HFFc6 (cell line): ENCODE measurements at regions not wholly inside any gene's neighbourhood (a gene's known extent, or its start where the extent isn't known, plus 50 kb on each side); places are given as distances from the start of the nearest gene placed in this dataset.

ENCODE experiments used
- DNase-seq: peaks from one replicate; pipeline ENCODE4 v3.0.0-alpha.2; 2018
- H3K27ac Mint-ChIP-seq: 2 replicates; pipeline ENCODE4 v1.8.0; 2020; ENCODE audit warnings: mild to moderate bottlenecking, mixed read lengths
- H3K27me3 Mint-ChIP-seq: 2 replicates; pipeline ENCODE4 v1.8.0; 2021; ENCODE audit warnings: mild to moderate bottlenecking, moderate library complexity, mixed read lengths; ENCODE audit not compliant: insufficient read depth
- H3K36me3 Mint-ChIP-seq: 2 replicates; pipeline ENCODE4 v1.8.0; 2021; ENCODE audit warnings: low read depth, mixed read lengths
- H3K4me1 Mint-ChIP-seq: 2 replicates; pipeline ENCODE4 v1.8.0; 2020; ENCODE audit warnings: low read depth, mixed read lengths
- H3K4me3 Mint-ChIP-seq: 2 replicates; pipeline ENCODE4 v1.8.0; 2020; ENCODE audit warnings: mild to moderate bottlenecking, moderate library complexity, mixed read lengths
- H3K9me3 Mint-ChIP-seq: 2 replicates; pipeline ENCODE4 v1.8.0; 2020; ENCODE audit warnings: mild to moderate bottlenecking, mixed read lengths
- TF ChIP-seq, protein P1 (sequence below): fragments of 200-600 bp; sonication (generic); IDR thresholded peaks from 2 replicates; pipeline ENCODE4 v1.5.0; 2021; ENCODE audit warnings: antibody characterized with exemption, mild to moderate bottlenecking

DNA sequence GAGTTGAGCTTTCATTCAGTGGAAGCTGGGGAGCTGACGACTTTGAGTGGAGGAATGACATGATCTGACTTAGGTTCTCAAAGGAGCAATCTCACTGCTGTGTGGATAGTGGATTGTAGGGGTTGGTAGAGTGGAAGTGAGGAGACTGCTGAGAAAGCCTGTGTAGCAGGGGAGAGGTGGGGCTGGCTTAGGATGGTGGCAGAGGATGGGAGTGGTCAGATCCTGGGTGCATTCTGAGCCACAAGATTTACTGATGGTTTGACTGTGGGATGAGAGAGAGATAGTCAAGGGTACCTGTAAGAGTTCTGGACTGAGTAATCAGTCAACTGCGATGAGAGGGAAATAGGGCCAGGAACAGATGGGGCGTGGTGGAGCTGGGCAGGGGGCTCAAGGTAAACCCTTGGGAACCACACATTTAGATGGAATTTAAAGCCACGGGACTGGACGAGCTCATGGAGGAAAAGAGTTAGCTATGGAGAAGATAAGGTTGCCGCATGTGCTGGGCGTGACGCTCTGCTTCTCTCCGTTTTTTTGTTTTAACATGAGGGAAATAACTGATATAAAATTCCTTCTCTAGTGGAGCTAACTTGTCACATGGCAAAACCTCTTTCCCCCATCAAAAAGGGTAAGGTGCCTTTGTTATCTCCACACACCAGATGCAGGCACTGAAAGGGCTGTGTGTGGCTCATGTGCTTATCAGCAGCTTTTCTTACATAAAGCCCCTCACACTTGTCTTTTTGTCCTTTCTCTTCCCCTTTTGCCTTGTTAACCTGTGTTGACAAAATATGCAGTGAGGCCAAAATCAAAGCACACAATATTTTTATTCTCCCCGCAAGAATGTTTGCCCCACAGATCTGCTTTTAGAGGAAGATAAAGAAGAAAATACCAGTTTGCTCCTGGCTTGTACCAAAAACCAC lies 379.8 kb downstream of the TSN start:
- Mint-ChIP-seq H3K4me3 (no peak overlapping the region), H3K9me3 (peaks cover 4% of the 10 kb centered on the region; the same call in 1 of the 2 replicates), H3K4me1 (no peaks in the 10 kb centered on the region), H3K36me3 (no peaks in the 10 kb centered on the region), H3K27me3 (peaks cover 4% of the 10 kb centered on the region), H3K27ac (no peak overlapping the region)
- TF ChIP-seq, protein P1, sequence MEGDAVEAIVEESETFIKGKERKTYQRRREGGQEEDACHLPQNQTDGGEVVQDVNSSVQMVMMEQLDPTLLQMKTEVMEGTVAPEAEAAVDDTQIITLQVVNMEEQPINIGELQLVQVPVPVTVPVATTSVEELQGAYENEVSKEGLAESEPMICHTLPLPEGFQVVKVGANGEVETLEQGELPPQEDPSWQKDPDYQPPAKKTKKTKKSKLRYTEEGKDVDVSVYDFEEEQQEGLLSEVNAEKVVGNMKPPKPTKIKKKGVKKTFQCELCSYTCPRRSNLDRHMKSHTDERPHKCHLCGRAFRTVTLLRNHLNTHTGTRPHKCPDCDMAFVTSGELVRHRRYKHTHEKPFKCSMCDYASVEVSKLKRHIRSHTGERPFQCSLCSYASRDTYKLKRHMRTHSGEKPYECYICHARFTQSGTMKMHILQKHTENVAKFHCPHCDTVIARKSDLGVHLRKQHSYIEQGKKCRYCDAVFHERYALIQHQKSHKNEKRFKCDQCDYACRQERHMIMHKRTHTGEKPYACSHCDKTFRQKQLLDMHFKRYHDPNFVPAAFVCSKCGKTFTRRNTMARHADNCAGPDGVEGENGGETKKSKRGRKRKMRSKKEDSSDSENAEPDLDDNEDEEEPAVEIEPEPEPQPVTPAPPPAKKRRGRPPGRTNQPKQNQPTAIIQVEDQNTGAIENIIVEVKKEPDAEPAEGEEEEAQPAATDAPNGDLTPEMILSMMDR = no peak
- DNase-seq = no peak

DNA sequence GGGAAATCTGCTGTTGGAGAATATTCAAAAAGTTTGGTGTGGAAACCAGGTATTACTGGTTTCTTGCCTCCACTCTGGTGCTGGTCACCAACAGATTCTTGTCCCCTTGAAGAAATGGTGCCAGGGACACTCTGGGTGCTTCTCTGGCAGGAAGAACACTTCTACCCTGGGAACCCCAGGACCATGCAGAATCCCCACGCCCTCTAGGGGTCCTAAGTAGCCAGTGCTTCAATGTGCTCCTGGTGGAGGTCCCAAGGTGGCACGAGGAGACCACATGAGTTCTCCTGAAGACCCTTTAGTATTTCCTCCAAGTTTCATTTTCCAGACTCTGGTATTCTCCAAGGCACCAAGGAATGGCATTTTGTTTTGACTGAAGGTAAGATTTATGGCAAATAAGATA lies 380.6 kb downstream of the TSN start:
- Mint-ChIP-seq H3K4me1 (no peaks in the 10 kb centered on the region), H3K27ac (no peak overlapping the region), H3K27me3 (peaks cover 4% of the 10 kb centered on the region), H3K4me3 (no peak overlapping the region), H3K9me3 (no peaks in the 10 kb centered on the region; the same call in 1 of the 2 replicates), H3K36me3 (no peaks in the 10 kb centered on the region)
- TF ChIP-seq, protein P1 = peak; percentile 72
- DNase-seq = no peak

- H3K36me3 Mint-ChIP-seq = no peaks in the 10 kb centered on the region
- H3K27ac Mint-ChIP-seq = no peak overlapping the region
- no peak for DNase-seq
- H3K4me1 Mint-ChIP-seq = no peaks in the 10 kb centered on the region
- H3K27me3 Mint-ChIP-seq = peaks cover 6% of the 10 kb centered on the region
- no peaks in the 10 kb centered on the region; the same call in 1 of the 2 replicates for H3K9me3 Mint-ChIP-seq
- H3K4me3 Mint-ChIP-seq = no peak overlapping the region
- TF ChIP-seq, protein P1 = no peak
These were observed 383.1 kb downstream of the TSN start for GRCh38 chr2:122138561-122138960.

GRCh38 chr2:122139739-122140420 lies 384.4 kb downstream of the TSN start:
- Mint-ChIP-seq H3K9me3 (no peaks in the 10 kb centered on the region; the same call in 1 of the 2 replicates), H3K27me3 (peaks cover 6% of the 10 kb centered on the region), H3K4me1 (no peaks in the 10 kb centered on the region), H3K27ac (no peak overlapping the region), H3K36me3 (no peaks in the 10 kb centered on the region), H3K4me3 (no peak overlapping the region)
- no peak for DNase-seq
- TF ChIP-seq, protein P1 = no peak

- DNase-seq = no peak
- Mint-ChIP-seq H3K27ac (no peak overlapping the region), H3K27me3 (peaks cover 2% of the 10 kb centered on the region), H3K4me1 (no peaks in the 10 kb centered on the region), H3K4me3 (no peak overlapping the region), H3K9me3 (no peaks in the 10 kb centered on the region; the same call in 1 of the 2 replicates), H3K36me3 (no peaks in the 10 kb centered on the region)
- TF ChIP-seq, protein P1 = no peak
These were observed 389.4 kb downstream of the TSN start for GRCh38 chr2:122144884-122145283.
